HG03565 (cell line): ENCODE measurements at regions not wholly inside any gene's neighbourhood (a gene's known extent, or its start where the extent isn't known, plus 50 kb on each side); places are given as distances from the start of the nearest gene placed in this dataset.
A peak's percentile ranks its signal among the peaks of the same experiment; 100 is the strongest.
"Not testable (repeated sequence)": the region's sequence is repeated elsewhere in the genome, so short reads cannot be mapped to it uniquely, and the experiment has no call there.

Experiments used
- ATAC-seq: cut with Tn5 transposase; IDR thresholded peaks from one replicate; pipeline ENCODE4 v1.9.1; 2021; ENCODE audit warnings: mild to moderate bottlenecking, moderate library complexity; ENCODE audit not compliant: unreplicated experiment

GRCh38 chr7:118771672-118772071 lies 547.2 kb downstream of the ANKRD7 start:
- ATAC-seq: no peak

GRCh38 chr7:118777308-118777707 lies 552.8 kb downstream of the ANKRD7 start:
- ATAC-seq: no peak

DNA sequence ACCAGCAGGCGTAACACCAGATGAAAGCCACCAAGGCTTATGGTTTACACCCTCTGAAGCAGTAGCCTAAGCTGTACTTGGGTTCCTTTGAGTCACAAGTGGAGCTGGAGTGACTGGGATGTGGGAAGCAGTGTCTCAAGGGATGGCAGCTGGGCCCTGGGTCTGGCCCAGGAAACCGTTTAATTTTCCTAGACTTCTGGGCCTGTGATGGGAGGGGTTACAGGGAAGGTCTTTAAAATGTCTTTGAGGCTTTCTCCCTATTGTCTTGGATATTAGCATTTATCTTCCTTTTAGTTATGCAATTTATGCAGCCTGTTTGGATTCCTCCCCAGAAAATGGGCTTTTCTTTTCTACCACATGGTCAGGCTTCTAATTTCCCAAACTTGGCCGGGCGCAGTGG lies 568.2 kb downstream of the ANKRD7 start:
- no peak for ATAC-seq

DNA sequence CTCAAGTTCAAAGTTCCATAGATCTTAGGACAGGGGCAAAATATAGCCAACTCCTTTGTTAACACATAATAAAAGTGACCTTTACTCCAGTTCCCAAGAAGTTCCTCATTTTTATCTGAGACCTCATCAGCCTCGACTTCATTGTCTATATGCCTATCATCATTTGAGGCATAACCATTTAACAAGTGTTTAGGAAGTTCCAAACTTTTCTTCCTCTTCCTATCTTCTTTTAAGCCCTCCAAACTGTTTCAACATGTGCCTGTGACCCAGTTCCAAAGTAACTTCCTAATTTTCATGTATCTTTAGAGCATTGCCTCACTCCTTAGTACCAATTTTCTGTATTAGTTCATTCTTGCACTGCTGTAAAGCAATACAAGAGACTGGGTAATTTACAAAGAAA lies 569.1 kb downstream of the ANKRD7 start:
- no peak for ATAC-seq

GRCh38 chr7:118794419-118794818 lies 569.9 kb downstream of the ANKRD7 start:
- no peak for ATAC-seq

GRCh38 chr7:118801366-118801765 lies 576.9 kb downstream of the ANKRD7 start:
- ATAC-seq: no peak

DNA sequence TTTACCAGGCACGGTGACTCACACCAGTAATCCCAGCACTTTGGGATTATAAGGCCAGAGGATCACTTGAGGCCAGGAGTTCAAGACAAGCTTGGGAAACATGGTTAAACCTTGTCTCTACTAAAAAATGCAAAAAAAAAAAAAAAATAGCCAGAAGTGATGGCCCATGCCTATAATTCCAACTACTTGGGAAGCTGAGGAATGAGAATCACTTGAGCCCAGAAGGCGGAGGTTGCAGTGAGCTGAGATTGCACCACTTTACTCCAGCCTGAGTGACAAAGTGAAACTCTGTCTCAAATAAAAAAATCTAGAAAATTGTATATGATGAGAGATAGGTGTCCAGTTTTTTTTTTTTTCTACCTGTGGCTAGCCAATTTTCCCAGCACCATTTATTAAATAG lies 578.2 kb downstream of the ANKRD7 start:
- ATAC-seq: no peak

DNA sequence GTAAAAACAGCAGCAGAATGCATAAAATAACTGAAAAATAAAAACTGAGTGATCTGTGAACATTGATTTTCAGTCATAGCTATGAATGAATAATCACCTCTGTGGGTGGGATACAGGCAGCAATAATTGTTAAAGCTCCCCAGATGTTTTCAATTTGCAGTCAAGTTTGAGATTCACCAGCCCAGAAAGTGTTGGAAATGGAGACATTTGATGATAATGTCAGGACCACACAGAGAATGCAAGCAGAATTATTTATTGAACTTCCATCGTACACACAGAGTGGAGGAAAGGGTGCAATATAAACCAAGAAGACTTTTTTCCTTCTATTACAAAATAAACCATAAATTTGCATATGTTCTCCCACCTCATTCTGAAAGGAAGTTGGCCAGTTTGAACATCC lies 601.7 kb downstream of the ANKRD7 start:
- ATAC-seq: no peak

DNA sequence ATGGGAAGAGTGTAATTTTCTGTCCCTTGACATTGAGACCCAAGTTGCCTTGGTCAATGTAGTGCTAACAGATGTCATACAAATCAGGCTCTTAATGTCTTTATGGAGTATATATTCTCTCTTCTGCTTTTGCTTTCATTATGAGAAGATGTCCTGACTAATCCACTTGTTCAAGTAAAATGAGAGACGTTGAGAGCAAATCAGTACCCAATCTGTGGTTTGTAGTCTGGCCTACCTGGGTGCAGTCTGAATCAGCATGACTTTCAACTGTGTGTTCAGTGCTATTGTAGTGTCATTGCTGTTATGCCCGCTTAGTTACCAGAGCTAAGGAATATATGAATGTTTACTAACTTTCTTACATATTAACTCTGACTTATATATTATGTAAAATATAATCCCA lies 612.4 kb downstream of the ANKRD7 start:
- ATAC-seq: peak; percentile 99

DNA sequence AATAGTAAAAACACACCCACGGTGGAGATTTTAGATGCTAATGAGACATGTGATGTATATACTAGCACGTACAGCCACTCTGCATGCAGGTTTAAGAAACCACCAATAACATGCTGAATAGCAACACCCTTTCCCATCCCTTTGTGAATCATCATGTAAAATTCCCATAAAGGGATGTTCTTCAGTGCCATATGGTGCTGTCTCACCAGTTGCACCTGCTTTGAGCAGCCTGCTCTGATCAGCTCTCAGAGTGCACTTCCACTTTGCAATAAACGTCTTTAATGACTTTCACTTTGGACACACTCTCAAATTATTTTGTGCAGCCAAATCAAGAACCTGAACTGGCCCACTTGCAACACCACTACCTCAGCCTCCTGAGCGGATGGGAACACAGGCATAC lies 615.0 kb downstream of the ANKRD7 start:
- ATAC-seq: no peak

DNA sequence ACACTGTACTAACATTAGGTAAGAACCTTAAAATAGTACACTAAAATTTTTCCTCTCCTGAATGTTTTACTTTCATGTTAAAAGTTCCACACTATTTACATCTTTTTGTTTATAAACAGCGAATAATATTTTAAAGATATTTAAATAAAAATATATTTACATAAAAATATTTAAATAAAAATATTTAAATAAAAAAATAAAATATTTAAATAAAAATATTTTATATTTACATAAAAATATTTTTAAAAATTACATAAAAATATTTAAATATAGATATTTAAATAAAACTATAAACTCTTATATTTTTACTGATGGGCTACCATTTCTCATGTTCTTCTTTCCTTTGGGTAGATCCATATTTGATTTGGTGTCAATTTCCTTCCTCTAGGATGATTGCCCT lies 619.0 kb downstream of the ANKRD7 start:
- ATAC-seq: no peak

- no peak for ATAC-seq
Observed at GRCh38 chr7:118844748-118845147, 620.2 kb downstream of the ANKRD7 start.

- ATAC-seq: no peak
Observed at GRCh38 chr7:118845791-118846190, 621.3 kb downstream of the ANKRD7 start.

DNA sequence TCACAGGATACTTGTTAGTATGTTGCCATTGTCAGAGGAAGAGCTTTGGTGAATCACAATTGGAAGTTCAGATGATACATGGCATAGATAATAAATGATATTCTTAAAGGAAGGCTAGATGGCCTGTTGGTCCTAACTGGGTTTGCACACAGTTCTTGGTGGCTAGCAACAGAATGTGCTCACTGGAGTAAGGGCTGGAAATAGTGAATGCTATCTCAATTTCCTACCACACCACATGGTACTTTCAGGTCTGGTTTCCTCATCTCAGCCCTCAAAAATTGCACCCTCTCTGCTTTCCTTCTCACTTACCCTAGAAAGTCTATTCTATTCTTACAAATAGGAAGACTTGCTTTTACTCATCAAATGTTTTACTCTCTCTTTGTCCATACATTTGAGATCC lies 622.5 kb downstream of the ANKRD7 start:
- no peak for ATAC-seq

GRCh38 chr7:118855290-118855689 lies 630.8 kb downstream of the ANKRD7 start:
- no peak for ATAC-seq

GRCh38 chr7:118858651-118859149 lies 634.2 kb downstream of the ANKRD7 start:
- ATAC-seq: peak; percentile 58

DNA sequence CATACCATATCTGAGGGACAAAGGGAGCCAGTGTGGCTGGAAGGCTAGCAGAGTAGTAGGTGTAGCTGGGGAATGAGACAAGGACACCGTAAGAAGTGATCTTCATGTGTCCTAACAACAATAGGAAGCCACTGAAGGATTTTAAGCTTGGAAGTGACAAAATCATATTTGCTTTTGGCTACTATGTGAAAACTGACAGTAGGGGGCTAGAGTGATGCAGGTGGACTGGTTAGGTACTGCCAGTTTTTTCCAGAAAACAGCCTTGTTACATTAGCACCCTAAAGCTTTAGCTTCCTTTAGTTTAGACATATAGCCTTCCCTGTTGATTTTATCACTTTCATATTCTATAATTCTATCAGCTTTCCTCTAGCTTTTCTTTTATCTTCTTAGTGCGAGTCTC lies 637.1 kb downstream of the ANKRD7 start:
- ATAC-seq: no peak

DNA sequence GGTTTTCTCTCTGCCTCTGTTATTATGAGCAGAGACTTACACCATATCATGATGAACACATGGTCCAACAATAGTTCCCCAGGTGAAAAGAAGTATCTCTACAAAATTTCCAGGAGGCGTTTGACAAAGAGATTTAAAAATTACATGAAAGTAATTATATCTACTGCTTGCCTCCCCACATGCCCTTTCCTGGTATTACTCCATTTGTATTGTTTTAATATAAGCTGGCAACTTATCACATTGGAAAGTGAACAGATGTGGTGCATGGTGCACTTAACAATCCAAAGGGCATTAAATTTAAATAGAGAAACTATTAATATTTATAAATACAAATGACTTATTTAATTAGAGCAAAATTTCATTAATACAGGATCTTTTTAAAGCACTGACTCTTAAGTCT lies 638.2 kb downstream of the ANKRD7 start:
- no peak for ATAC-seq

- no peak for ATAC-seq
Observed at GRCh38 chr7:118863966-118864365, 639.5 kb downstream of the ANKRD7 start.

- no peak for ATAC-seq
Observed at GRCh38 chr7:118867860-118868259, 643.4 kb downstream of the ANKRD7 start.

- ATAC-seq: not testable (repeated sequence)
Observed at GRCh38 chr7:118869141-118869540, 644.6 kb downstream of the ANKRD7 start.

GRCh38 chr7:118870187-118870586 lies 645.7 kb downstream of the ANKRD7 start:
- no peak for ATAC-seq

GRCh38 chr7:118872568-118872967 lies 648.1 kb downstream of the ANKRD7 start:
- no peak for ATAC-seq

DNA sequence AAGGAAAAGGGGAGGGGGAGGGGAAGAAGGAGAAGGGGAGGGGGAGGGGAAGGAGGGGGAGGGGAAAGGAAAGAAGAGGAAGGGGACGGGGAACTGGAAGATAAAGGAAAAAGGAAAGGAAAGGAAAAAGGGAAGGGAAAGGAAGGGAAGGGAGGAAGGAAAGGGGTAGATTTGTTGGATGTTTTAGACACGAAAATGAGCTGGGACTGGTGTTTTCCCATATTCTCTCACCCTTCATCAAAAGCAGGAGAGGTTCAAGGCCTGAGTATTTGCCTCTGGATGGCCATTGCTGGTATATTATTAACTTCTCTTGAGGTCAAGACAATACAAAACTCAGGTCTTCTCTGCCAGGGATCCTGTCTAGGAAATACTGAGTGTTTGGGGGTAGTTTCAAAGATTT lies 652.7 kb downstream of the ANKRD7 start:
- ATAC-seq: no peak
